Astrocyte of the spinal cord (primary cell): ENCODE measurements at regions not wholly inside any gene's neighbourhood (a gene's known extent, or its start where the extent isn't known, plus 50 kb on each side); places are given as distances from the start of the nearest gene placed in this dataset.

Experiments
- DNase-seq: peaks from one replicate; pipeline ENCODE4 v3.0.0; 2011; ENCODE audit warnings: low read depth, low spot score
- H3K4me3 ChIP-seq: 2 replicates; pipeline ENCODE4 v1.5.1; 2011; ENCODE audit warnings: low read depth, mild to moderate bottlenecking, low read length, moderate library complexity
- CTCF ChIP-seq: IDR thresholded peaks from 2 replicates; pipeline ENCODE4 v1.5.1; 2012; ENCODE audit warnings: low read depth, mild to moderate bottlenecking, low read length, inconsistent platforms
- in situ Hi-C: cut with HindIII; loops from 2 replicates; pipeline ENCODE4 v1.10.0; 2017; ENCODE audit warnings: low sequenced_read_pairs

DNA sequence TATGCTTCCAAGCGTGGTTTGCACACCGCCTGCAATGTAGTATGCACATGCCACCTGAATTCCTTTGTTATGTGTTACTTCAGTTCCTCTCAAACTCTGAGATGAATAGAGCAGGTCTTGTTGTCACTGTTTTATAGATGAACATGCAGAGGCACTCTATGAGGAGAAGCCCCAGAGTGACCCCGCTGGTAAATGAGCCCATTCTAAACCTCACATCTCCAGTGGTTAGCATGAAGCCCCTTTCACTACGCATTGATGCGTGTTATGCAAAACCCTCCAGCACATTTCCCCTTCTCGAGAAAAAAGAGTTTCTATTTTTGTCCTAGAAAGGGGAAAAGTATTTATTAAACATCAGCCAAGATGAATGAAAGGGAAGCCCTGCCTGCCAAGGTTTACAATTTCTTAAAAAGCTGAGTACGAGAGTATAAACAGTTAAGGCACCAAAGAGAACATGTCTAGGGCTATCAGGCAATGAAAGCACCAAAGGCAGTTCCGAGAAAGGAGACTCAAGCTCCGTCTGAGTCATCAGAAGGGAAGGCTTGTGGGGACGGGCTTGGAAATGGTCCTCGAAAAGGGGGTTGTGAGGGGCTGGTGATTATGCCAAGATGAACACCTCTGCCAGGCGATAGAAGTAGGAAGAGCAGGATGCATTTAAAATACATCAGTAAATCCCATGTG lies 58.7 kb upstream of the PFKP start:
- in situ Hi-C loops, result no loop called here
- H3K4me3 ChIP-seq, result no peak overlapping the region
- no peak for DNase-seq
- TF ChIP-seq CTCF, result no peak

- no peak overlapping the region for H3K4me3 ChIP-seq
- in situ Hi-C loops, result no loop called here
- no peak for TF ChIP-seq CTCF
- DNase-seq, result no peak
Measured at GRCh38 chr10:3006607-3007006, 60.7 kb upstream of the PFKP start.

- no peak overlapping the region for H3K4me3 ChIP-seq
- in situ Hi-C loops, result no loop called here
- DNase-seq, result no peak
- TF ChIP-seq CTCF, result no peak
Measured at GRCh38 chr10:3006093-3006492, 61.3 kb upstream of the PFKP start.

- no peak for TF ChIP-seq CTCF
- DNase-seq, result no peak
- no peak overlapping the region for H3K4me3 ChIP-seq
- in situ Hi-C loops, result no loop called here
Measured at GRCh38 chr10:3002304-3002703, 65.0 kb upstream of the PFKP start.

DNA sequence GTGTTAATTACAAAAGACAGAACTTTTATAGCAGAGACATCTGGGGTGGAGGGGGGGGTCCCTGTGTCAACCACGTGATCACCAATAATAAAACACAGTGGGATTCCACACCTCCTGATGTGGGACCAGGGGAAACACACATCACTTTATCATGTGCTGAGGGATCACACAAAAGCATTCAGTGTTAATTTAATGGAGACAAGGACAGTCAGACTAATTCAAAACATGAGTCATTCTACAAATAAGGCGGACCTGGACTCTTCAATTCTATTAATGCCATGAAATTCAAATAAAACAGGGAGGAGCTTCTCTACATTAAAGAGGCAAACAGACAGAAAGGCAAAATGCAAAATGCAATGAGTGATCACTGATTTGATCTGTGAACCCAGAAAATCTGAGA lies 67.3 kb upstream of the PFKP start:
- in situ Hi-C loops, result no loop called here
- no peak for DNase-seq
- H3K4me3 ChIP-seq, result no peak overlapping the region
- TF ChIP-seq CTCF, result no peak

DNA sequence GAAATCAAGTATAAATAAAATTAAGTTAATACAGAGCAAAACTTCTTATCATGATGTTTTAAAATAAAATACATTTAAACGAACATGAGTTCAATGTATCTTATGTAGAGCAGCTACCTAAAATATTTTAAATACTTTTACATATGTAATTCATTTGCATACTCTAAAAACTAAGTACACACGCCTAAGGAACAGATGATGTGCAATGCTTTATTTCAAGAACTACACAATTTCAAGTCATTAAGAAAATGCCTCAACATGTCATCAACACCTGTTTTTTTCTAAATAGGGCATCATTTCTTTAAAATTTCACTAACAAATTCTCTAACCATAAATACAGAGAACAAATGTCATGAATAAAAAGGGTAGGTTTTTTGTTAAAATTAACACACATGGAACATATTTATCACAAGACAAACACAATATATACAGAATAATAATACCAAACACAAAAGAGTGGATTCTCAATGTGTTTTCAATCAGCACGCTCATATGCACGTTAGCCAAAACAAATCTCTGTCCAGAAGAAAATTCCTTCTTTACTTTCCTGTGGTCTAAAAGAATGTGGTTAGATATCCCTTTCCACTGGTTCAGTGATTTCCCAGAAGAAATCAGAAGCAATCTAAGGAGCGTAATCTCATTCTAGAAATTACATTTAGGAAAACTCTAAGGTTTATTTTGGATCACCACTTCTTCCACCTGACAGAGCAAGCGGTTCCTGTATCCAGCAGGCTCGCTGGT lies 73.0 kb upstream of the PFKP start:
- TF ChIP-seq CTCF, result no peak

More for the DNA sequence above, 73.0 kb upstream of the PFKP start:
- in situ Hi-C loops, result no loop called here
- DNase-seq, result peak; percentile 41
- no peak overlapping the region for H3K4me3 ChIP-seq
